Keratinocyte (primary cell): ENCODE measurements at regions not wholly inside any gene's neighbourhood (a gene's known extent, or its start where the extent isn't known, plus 50 kb on each side); places are given as distances from the start of the nearest gene placed in this dataset.

Experiments used
- DNase-seq: peaks from one replicate; pipeline ENCODE4 v3.0.0-alpha.2; 2011; ENCODE audit warnings: low read depth, missing footprints, low spot score
- FAIRE-seq: peaks from 2 replicates; lab custom pipeline; 2011; peaks lifted over from hg19 to GRCh38; lab: Jason Lieb, UNC
- H2AFZ ChIP-seq: 2 replicates; pipeline ENCODE4 v1.6.0; 2012; ENCODE audit warnings: low read length, control low read depth, inconsistent platforms; ENCODE audit not compliant: control insufficient read depth
- H3K27ac ChIP-seq: 2 replicates; pipeline ENCODE4 v1.5.1; 2011; ENCODE audit warnings: low read length; ENCODE audit not compliant: control insufficient read depth, insufficient read depth
- H3K27me3 ChIP-seq: 3 replicates; pipeline ENCODE4 v1.6.0; 2011; ENCODE audit warnings: low read length; ENCODE audit not compliant: control insufficient read depth, insufficient read depth; ENCODE audit errors: extremely low read depth
- H3K36me3 ChIP-seq, 2 experiments: 2 replicates in 1 of 2; 3 replicates in 1 of 2; pipeline ENCODE4 v1.5.1; 2011; ENCODE audit warnings: low read length in 2 of 2, mild to moderate bottlenecking in 1 of 2; ENCODE audit not compliant: control insufficient read depth in 2 of 2, insufficient read depth in 2 of 2; ENCODE audit errors: extremely low read depth in 1 of 2
- H3K4me1 ChIP-seq: 3 replicates; pipeline ENCODE4 v1.5.1; 2011; ENCODE audit warnings: low read length; ENCODE audit not compliant: control insufficient read depth, insufficient read depth; ENCODE audit errors: extremely low read depth
- H3K4me2 ChIP-seq: 3 replicates; pipeline ENCODE4 v1.6.0; 2011; ENCODE audit warnings: low read depth, low read length; ENCODE audit not compliant: control insufficient read depth, insufficient read depth; ENCODE audit errors: extremely low read depth
- H3K4me3 ChIP-seq, 3 experiments: fragments of 200-600 bp in 1 of 3; sonication (generic) in 1 of 3; 2 replicates in 2 of 3; 3 replicates in 1 of 3; pipeline ENCODE4 v1.5.1; 2011 to 2016; ENCODE audit warnings: low read length in 3 of 3, mild to moderate bottlenecking in 3 of 3, control low read depth in 2 of 3, inconsistent platforms in 1 of 3, low read depth in 1 of 3, mixed read lengths in 1 of 3, mixed run types in 1 of 3, moderate library complexity in 1 of 3; ENCODE audit not compliant: control insufficient read depth in 2 of 3, insufficient read depth in 2 of 3; ENCODE audit errors: extremely low read depth in 1 of 3
- H3K79me2 ChIP-seq: 2 replicates; pipeline ENCODE4 v1.6.0; 2012; ENCODE audit warnings: low read length; ENCODE audit not compliant: control insufficient read depth, insufficient read depth
- H3K9ac ChIP-seq: 3 replicates; pipeline ENCODE4 v1.6.0; 2011; ENCODE audit warnings: low read length; ENCODE audit not compliant: control insufficient read depth, insufficient read depth; ENCODE audit errors: extremely low read depth
- H3K9me1 ChIP-seq: 3 replicates; pipeline ENCODE4 v1.6.0; 2011; ENCODE audit warnings: low read length; ENCODE audit not compliant: control insufficient read depth, insufficient read depth; ENCODE audit errors: extremely low read depth
- H3K9me3 ChIP-seq: 2 replicates; pipeline ENCODE4 v1.5.1; 2012; ENCODE audit warnings: low read depth, low read length; ENCODE audit not compliant: control insufficient read depth
- H4K20me1 ChIP-seq: 3 replicates; pipeline ENCODE4 v1.6.0; 2011; ENCODE audit warnings: low read length; ENCODE audit not compliant: control insufficient read depth, insufficient read depth; ENCODE audit errors: extremely low read depth
- EZH2 ChIP-seq: IDR thresholded peaks from one replicate; pipeline ENCODE4 v1.6.1; 2012; ENCODE audit warnings: inconsistent platforms, mild to moderate bottlenecking, low read length, moderate library complexity
- dilution Hi-C: fragments of 300-500 bp; cut with MboI; formaldehyde crosslinking; loops from one replicate; pipeline ENCODE4 v1.7.0; 2020; ENCODE audit warnings: low sequenced_read_pairs; ENCODE audit not compliant: extremely low pct_ligation_motif_present
- TF ChIP-seq, protein P1 (sequence below), 3 experiments: IDR thresholded peaks in 1 of 3; conservative IDR thresholded peaks in 1 of 3; optimal IDR thresholded peaks in 1 of 3; 2 replicates in 2 of 3; 3 replicates in 1 of 3; pipeline versions ENCODE3 to v1.5.1; 2011; ENCODE audit warnings: low read length in 3 of 3, mild to moderate bottlenecking in 3 of 3, moderate library complexity in 2 of 3, control low read depth in 1 of 3, inconsistent platforms in 1 of 3; ENCODE audit not compliant: insufficient read depth in 2 of 3; ENCODE audit errors: extremely low read depth in 1 of 3

DNA sequence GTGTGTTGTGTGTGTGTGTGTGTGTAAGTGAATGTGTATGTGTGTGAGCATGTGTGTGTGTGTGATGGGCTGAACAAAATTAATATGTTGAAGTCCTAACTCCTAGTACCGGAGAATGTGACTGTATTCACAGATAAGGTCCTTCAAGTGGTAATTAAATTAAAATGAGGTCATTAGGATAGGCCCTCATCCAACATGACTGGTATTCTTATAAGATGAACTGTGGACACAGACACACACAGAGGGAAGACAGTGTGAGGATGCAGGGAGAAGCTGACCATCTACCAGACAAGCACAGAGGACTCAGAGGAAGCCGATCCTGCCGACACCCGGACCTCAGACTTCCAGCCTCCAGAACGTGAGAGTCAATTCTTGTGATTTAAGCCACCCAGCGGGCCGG lies 91.2 kb upstream of the PGBD5 start:
- FAIRE-seq (no peak), DNase-seq (no peak)
- Histone ChIP-seq H3K9ac (no peak overlapping the region), H3K9me3 (no peaks in the 10 kb centered on the region), H3K4me3 (no peak overlapping the region), H3K27ac (no peak overlapping the region), H3K27me3 (peaks cover 40% of the 10 kb centered on the region), H3K9me1 (no peaks in the 10 kb centered on the region), H3K79me2 (no peaks in the 10 kb centered on the region), H3K4me2 (no peak overlapping the region), H3K4me1 (no peaks in the 10 kb centered on the region), H2AFZ (no peak overlapping the region), H3K36me3 (no peaks in the 10 kb centered on the region), H4K20me1 (no peaks in the 10 kb centered on the region)
- dilution Hi-C loops: no loop called here
- TF ChIP-seq, protein P1, sequence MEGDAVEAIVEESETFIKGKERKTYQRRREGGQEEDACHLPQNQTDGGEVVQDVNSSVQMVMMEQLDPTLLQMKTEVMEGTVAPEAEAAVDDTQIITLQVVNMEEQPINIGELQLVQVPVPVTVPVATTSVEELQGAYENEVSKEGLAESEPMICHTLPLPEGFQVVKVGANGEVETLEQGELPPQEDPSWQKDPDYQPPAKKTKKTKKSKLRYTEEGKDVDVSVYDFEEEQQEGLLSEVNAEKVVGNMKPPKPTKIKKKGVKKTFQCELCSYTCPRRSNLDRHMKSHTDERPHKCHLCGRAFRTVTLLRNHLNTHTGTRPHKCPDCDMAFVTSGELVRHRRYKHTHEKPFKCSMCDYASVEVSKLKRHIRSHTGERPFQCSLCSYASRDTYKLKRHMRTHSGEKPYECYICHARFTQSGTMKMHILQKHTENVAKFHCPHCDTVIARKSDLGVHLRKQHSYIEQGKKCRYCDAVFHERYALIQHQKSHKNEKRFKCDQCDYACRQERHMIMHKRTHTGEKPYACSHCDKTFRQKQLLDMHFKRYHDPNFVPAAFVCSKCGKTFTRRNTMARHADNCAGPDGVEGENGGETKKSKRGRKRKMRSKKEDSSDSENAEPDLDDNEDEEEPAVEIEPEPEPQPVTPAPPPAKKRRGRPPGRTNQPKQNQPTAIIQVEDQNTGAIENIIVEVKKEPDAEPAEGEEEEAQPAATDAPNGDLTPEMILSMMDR (optimal IDR thresholded peaks at IDR 0.05 in 1 of 3, IDR thresholded peaks at IDR 0.05 in 1 of 3, conservative IDR thresholded peaks at IDR 0.05 in 1 of 3; ENCODE audit: extremely low read depth in 1 of 3, insufficient read depth in 2 of 3, low read length in 3 of 3): no peak
- no peak for TF ChIP-seq EZH2

GRCh38 chr1:230516889-230517288 lies 90.8 kb upstream of the PGBD5 start:
- Histone ChIP-seq H3K27ac (no peak overlapping the region), H3K27me3 (peaks cover 40% of the 10 kb centered on the region), H3K9ac (no peak overlapping the region), H3K36me3 (no peaks in the 10 kb centered on the region), H3K4me3 (no peak overlapping the region), H2AFZ (no peak overlapping the region), H3K9me1 (no peaks in the 10 kb centered on the region), H3K4me1 (no peaks in the 10 kb centered on the region), H3K79me2 (no peaks in the 10 kb centered on the region), H3K4me2 (no peak overlapping the region), H4K20me1 (no peaks in the 10 kb centered on the region), H3K9me3 (no peaks in the 10 kb centered on the region)
- TF ChIP-seq, protein P1 (optimal IDR thresholded peaks at IDR 0.05 in 1 of 3, IDR thresholded peaks at IDR 0.05 in 1 of 3, conservative IDR thresholded peaks at IDR 0.05 in 1 of 3; ENCODE audit: extremely low read depth in 1 of 3, insufficient read depth in 2 of 3, low read length in 3 of 3): no peak
- no peak for TF ChIP-seq EZH2
- DNase-seq: no peak
- dilution Hi-C loops: no loop called here
- FAIRE-seq: no peak
